HG03469 (cell line): ENCODE measurements at regions not wholly inside any gene's neighbourhood (a gene's known extent, or its start where the extent isn't known, plus 50 kb on each side); places are given as distances from the start of the nearest gene placed in this dataset.
"Not testable (repeated sequence)": the region's sequence is repeated elsewhere in the genome, so short reads cannot be mapped to it uniquely, and the experiment has no call there.

Source experiments
- ATAC-seq: cut with Tn5 transposase; IDR thresholded peaks from one replicate; pipeline ENCODE4 v1.9.1; 2021; ENCODE audit warnings: mild to moderate bottlenecking, moderate library complexity, moderate number of reproducible peaks; ENCODE audit not compliant: unreplicated experiment

DNA sequence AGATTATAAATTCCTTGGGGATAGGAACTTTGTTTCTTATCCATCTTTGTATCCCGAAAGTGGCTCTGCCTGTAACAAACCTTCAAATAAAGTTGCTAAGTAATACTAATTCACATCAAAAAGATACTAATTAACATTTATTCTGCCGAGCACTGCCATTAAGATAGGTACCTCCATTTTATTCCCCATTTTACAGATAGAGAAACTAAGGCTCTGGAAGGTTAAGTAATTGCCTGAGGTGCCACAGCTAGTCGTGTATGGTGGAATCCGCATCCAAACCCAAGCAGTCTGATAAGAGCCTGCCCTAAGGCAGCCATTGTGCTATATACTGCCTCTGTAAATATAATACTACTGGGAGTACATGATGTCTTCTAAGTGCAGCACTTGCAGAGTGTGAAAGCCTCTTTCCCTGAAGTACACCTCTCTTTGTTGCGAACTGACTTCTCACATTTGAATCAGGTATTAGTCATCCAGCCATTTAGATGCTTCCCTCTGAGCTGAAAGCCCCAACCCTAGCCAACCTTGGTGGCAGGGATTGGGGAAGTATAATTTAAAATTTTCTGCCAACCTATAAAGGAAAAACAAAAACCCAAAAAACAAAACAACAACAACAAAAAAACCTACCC lies 78.5 kb upstream of the CHD2 start:
- ATAC-seq = no peak

DNA sequence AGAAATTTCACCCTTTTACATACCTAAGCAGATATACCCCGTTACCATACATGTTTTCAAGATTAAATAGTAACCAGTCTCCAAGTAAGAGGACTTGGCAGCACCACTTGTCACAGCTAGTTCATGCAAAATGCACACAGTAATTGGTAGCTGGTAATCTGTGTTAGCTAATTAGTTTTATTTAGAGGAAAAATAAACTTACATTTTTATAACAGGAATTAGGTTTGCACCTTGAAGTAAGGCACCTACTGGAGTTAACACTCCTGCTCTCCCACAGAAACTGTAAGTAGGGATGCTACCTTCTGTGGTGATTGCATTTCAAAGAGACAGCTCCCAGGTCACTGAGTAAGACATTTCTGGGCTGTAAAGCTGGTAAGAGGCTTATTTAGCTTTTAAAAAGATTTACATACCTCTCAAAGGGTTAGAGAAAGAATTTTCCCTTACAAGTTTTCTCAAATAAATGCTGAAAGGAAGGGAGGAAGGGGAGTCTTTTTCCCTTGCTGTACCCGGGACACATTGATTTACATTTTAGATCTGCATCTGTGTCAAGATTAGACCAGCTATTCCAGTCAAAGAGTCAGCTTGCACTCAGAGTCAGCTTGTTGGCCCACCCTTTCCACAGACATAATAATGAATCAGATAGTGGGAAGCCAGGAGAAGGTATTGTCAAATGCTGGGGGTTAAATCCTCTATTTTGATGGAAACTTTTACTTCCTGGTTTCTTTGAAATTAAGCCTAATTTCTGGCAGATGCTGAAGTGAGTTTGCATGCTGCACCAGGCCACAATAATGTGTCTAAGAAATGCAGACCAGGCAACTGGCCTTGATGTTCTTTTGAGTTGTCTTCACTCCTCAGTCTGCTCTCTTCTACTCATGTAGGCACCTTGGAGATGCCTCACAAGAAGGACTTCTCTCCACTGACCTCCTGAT lies 77.6 kb upstream of the CHD2 start:
- ATAC-seq = no peak

DNA sequence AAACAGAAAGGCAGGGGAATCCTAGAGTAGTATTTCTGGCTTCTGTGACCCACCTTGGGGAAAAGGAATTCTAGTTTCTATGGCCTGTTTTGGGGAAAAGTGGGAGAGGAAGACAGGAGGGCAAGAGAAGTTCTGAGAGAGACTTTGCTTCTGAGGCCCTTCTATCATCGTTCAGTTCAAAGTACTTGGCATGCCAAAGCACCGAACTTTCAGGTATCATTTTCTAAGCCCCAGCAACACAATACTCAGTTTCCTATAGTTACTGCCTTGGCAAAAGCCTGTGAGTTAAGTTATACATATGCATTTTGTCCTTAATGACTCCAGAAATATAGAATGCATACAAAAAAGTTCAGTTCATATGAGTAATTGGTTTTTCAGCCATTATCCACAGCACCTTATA lies 74.1 kb upstream of the CHD2 start:
- no peak for ATAC-seq

GRCh38 chr15:92827991-92828390 lies 72.1 kb upstream of the CHD2 start:
- ATAC-seq = not testable (repeated sequence)

DNA sequence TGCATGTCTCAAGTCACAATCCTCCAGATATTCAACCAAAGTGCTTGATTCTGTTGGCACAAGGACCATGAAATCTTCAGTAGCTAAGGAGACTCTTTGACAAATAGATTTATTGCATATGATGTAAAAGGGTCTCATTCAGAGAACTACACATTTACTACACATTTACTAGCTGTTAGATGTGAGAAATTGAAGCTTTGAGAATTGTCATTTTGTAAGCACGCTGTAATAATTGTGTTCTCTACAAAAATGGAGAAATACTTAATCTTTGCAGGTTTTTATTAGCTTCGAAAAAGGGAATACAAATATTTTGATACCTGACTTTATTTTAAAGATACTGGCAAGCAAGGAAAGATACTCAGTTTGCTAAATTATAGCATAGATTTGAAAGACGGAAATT lies 70.2 kb upstream of the CHD2 start:
- ATAC-seq = no peak

DNA sequence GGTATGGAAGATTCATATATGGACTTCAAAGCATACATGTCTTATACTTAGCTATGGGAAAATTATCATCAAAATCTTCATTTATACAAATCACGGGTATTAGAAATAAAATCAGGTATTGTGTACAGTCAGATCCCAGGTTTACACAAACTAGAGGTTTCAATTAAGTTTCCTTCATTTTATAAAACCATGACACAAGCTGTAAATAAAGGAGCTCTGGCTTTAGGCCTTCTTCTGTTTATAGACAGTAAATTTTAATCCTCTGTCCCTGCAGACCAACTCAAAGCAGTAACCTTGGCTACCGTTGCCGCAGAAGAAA lies 68.8 kb upstream of the CHD2 start:
- no peak for ATAC-seq

DNA sequence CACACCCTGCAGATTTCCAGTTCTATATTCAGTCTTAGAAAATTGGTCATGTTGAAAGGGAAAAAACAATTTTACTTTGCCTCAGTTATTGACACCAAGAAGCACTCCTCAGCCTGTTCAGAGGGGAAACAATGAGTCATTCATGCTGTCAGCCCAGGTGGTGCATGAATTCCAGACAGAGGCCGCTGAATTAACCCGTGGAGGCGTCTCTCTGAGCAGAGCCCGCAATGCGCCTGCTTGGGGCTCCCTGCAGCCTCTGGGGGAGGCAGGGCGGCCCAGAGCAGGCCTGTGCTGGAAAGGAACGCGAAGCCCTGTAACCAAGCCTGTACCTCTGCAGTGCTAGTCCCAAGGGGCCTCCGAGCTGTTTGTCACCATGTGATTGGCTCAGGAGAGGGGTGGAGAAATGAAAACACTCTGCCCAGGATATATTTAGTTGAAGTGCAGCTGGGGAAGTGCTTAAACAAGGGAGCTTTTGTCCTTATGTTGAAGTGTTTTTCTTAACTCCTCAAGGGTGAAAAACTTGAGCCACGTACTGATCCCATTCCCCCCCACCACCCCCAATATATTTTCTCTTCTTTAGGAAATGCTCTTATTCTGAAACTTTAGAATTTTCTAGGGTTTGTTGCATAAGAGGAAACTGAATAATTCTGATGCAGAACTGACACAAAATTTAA lies 68.3 kb upstream of the CHD2 start:
- ATAC-seq = peak; percentile 96

GRCh38 chr15:92833106-92833433 lies 67.1 kb upstream of the CHD2 start:
- no peak for ATAC-seq

DNA sequence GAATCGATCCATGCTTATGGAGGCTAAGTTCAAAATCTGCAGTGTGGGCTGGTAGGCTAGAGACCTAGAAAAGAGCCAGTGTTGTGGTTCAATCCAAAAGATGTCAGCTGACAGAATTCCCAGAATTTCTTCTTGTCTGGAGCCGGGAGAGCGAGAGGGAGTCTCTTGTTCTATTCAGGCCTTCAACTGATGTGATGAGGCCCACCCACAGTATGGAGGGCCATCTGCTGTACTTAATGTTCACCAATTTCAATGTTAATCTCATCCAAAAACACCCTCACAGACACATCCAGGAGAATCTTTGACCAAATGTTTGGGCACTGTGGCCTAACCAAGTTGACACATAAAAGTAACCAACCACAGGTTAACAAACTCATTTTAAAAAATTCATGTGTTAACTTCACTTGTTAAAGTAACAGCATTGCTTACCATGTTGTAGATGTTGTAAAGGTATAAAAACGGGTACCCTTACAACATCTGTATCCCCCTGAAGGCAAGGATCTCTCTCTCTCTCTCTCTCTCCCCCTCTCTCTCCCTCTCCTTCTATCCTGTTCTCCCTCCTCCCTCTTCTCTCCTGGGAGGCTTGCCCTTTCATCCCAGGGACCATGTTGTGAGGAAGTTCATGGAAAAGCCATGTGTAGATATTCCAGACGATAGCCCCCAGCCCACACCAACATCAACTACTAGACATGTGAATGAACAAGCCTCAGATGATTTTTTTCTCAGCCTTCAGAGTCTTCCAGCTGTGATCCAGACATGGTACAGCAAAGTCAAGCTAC lies 66.4 kb upstream of the CHD2 start:
- ATAC-seq = no peak

- ATAC-seq = peak; percentile 81
Measured at GRCh38 chr15:92839696-92840095, 60.4 kb upstream of the CHD2 start.

DNA sequence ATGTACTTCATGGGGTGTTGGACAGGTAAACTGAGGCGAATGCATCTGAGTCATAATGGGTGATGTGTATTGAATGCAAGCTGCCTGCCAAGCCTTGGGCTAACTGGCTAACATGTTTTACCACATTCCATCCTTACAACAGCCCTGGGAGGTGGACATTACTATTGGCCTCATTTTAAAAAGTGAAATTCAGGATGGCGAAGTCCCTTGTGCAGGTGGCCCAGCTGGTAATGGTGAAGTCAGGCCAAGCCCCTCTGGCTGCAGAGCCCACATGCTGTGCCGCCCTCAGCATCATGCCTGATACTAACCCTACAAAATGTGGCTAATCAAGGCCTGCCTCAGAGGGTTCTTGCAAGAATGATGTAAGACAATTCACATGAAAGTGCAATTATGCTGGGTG lies 60.0 kb upstream of the CHD2 start:
- no peak for ATAC-seq

- ATAC-seq = no peak
Measured at GRCh38 chr15:92843326-92843725, 56.8 kb upstream of the CHD2 start.

DNA sequence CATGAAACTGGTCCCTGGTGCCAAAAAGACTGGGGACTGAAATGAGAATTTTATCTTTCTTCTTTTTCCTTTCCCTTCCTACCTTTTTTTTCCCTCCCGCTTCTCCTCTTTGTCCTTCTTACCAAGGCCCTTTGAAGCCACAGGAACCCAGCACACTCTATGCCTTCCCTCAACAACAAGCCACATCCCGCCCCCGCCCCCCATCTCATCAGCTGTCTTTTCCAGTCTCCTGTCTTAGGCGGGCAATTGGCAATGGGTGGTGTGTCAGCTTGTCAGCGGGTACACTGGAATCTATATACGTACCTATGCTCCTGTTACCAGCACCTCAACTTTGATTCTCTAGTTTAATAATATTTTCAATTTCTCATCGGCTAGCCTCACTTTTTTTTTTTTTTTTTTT lies 56.3 kb upstream of the CHD2 start:
- ATAC-seq = no peak

DNA sequence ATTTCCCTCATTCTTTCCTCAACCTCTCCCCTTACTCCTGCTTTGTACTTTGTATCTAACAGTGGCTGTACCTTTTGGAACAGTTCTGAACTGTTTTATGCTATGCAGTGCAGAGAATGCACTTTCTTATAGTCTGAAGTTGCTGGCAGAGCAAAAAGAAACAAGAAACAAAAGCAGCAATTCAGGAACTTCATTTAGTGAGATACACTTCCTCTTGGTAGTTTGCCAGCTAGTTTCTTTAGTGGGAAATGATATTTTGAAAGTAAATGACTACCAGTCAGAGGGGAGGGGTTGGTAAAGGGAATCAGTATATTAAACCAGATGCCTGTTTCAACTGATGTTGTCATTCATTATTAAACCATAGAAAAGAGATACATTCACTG lies 55.0 kb upstream of the CHD2 start:
- ATAC-seq = peak; percentile 57

GRCh38 chr15:92846741-92847140 lies 53.4 kb upstream of the CHD2 start:
- no peak for ATAC-seq

GRCh38 chr15:92847841-92848240 lies 52.3 kb upstream of the CHD2 start:
- no peak for ATAC-seq

DNA sequence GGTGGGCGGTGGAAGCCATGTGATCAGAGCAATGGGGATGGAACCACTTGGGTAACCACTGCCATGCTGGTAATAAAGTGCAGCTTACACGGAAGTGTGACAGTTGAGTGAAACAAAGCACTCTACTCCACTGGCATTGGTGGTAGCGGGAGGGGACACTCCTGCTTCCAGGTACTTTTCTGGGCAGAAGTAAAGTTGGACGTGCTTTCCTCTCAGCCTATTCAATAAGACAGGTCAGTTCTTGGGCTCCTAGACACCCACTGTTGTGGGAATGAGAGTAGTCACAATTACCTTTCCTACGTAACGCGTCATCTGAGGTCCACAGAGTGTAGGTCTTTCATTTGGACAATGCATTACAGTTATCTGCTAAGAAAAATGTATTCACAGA lies 51.7 kb upstream of the CHD2 start:
- ATAC-seq = no peak

GRCh38 chr15:92848852-92849598 lies 51.1 kb upstream of the CHD2 start:
- ATAC-seq = peak; percentile 70

DNA sequence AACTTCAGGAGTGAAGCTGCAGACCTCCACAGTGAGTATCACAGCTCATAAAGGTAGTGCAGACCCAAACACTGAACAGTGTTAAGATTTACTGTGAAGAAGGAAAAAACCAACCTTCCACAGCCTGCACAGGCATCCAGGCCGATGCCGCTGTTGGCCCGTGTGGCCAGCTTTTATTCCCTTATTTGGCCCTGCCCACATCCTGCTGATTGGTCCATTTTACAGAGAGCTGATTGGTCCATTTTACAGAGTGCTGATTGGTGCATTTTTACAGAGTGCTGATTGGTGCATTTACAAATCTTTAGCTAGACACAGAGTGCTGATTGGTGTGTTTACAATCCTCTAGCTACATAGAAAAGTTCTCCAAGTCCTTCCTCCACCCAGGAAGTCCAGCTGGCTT lies 49.9 kb upstream of the CHD2 start:
- ATAC-seq = not testable (repeated sequence)
